SIG-M5 treated with dmso at 0.1 percent for 504 hours (cell line): ENCODE measurements at regions not wholly inside any gene's neighbourhood (a gene's known extent, or its start where the extent isn't known, plus 50 kb on each side); places are given as distances from the start of the nearest gene placed in this dataset.

Source experiments
- DNase-seq: peaks from one replicate; lab custom pipeline; 2025; ENCODE audit not compliant: unreplicated experiment; lab: John Stamatoyannopoulos, UW

DNA sequence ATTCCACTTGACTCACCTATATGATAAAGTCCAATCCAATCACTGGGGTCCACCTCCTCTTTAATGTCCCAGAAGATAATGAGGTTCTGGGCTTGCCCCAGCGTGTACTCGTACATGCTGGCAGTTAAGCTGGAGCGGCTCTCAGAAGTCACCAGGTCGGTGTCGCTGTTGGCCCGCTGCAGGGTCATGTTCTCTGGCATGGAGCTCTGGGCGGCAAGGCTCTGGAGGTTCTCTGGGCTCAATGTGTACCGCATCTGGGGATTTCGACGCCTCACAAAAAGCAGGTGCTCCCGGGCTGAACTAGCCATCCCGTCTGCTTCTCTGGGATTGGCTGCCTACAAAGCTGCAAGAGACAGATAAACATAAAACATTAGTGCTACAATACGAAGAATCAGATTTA is 206.4 kb upstream of the CCDC150 start:
- DNase-seq: no peak

DNA sequence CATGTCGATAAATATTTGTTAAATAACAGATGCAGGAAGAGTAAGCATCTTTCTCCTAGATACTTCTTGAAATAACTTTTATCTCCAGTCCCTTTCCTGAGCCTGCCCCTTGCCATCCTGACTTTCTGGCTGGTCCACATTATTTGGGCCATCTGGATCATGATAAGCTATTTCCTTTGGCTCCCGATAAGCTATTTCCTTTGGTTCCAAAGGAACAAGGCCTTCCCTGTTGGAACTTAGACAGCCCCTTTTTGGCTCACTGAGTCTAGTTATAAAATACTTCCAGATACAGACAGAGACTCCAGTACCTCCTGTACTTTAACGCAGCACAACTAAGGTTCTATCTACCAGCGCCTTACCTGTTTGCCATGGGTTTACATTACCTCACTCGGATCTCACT is 205.3 kb upstream of the CCDC150 start:
- DNase-seq: no peak

DNA sequence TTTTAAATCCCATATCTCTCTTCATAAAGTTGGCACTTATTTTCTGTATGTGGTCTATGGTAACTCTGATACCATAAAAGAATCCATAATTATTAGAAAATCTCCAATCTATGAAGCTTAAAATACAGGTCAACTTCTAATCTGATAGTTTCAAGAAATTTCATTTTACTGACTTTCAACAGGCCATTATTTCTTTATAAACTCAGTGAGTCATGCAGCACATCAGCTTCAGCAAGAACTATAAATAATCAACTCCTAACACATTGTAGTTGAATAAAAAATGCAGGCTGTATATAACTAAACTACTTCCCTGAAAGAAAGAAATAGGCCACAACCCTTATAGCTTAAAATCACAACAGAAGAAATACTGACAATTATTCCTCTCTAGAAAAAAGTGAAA is 204.3 kb upstream of the CCDC150 start:
- no peak for DNase-seq

DNA sequence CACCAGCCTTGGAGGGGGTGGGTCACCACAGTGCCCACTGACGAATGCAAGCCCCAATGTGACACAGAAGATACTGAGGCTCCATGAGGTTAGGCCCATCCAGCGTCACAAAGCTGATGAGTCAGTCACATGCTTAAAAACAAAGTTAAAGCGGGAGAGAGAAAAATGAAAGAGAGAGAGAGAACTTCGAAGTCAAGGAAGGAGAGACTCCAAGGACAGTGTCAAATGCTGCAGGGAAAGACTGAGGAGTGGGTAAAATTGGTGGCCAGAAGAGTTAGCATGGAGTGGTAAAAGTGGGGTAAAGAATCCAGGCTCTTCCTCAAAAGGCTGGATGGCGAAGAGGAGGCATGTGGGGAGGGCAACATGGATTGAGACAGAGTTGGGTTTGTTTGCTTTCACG is 201.9 kb upstream of the CCDC150 start:
- DNase-seq: no peak

DNA sequence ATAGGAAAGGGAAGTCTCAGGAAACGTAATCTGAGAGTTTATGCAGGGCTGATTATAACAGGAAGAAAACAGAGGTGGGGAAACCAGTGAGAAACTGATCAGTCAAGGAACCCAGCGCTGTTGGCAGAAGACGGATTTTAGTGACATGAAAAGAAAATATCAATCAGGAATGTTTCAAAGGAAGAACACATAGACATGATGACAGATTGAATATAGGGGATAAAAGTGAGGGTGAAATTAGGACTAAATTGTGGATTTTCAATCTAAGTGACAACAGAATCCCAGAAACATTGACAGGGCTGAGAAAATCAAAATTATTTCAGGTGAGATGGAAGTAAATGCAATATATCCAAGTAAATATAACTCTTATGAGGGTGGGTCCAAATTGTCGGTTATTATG is 199.8 kb upstream of the CCDC150 start:
- DNase-seq: no peak

DNA sequence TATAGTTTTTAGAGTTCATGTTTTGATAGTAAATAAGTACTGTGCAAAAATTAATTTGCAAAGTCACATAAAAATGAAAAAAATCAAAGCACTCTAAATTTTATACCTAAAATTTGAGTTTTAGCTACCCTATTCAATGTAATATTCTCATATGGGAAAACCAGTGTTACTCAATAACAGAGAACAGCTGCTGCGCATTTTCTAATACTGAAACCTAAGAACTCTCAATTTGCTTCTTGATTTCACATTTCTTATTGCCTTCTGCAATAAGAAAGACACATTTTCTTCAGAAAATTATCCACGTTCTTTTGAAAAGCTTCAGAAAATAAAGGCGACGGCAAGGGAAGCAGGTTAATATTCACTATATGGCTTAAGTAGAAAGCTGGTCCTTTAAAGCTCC is 199.1 kb upstream of the CCDC150 start:
- DNase-seq: no peak

DNA sequence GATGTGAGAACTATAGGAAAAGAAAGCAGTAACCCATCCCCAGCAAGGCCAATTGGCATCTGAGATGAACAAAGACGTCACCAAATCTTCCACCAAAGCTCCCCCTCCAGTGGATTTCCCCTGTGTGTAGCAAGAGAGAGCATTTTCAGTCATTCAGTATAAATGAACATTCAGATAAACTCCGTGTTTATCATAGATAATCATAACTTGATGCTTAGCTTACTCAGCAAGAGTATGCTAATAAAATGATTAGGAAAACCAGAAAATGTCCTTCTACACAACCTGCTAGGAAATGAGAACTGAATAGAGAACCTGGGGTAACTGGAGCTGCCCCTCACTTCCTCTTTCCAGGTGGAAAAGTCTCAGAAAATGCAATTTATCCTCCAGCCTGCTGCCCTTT is 198.0 kb upstream of the CCDC150 start:
- no peak for DNase-seq

DNA sequence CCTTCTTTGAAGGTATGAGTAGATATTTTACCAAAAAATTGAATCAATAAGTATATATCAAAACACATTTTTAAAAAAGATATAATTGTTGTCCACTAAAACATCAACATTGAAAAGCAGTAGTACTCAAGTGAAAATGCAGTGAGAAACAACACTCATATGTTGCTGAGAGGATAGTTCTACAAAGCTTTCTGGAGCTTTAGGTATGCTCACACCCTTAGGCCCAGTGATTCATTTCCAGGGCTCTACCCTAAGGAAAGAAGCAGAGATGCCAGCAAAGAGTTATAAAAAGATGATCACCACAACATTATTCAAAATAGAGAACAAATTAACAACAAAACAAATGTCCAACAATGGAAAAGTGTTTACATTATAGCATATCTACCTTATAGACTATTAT is 197.3 kb upstream of the CCDC150 start:
- no peak for DNase-seq

DNA sequence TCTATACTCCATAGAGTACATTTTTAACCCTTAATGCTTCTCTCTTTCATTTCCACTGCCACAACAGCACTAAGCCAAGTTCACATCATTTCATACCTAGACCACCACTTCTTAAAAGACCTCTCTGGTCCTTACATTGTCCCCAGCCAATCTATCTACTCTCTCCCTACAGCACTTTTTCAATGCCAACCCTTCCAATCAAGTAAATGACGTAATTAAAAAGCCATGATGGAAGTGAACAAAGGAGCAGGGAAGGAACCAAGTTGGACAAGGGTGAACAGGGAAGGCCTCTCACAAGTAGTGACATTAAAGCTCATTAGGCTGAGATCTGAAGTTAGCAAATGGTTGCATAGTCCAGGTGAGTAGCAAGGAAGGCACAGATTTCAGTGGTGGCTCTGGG is 195.1 kb upstream of the CCDC150 start:
- DNase-seq: no peak

DNA sequence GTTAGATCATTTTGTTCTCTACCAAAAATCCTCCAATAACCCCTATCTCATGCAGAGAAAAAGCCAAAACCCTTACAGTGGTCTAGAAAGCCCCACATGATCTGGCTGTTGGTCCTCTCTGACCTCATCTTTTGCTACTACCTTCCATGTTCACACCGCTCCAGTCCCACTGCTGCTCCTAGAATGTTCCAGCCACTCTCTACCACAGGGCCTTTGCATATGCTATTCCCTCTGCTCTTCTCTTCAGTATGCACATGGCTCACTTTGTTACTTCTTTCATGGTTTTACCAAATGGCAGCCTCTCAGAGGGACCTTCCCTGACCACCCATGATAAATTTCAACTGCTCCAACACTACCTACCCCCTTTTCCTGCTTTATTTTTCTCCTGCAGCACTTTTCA is 193.5 kb upstream of the CCDC150 start:
- DNase-seq: no peak

DNA sequence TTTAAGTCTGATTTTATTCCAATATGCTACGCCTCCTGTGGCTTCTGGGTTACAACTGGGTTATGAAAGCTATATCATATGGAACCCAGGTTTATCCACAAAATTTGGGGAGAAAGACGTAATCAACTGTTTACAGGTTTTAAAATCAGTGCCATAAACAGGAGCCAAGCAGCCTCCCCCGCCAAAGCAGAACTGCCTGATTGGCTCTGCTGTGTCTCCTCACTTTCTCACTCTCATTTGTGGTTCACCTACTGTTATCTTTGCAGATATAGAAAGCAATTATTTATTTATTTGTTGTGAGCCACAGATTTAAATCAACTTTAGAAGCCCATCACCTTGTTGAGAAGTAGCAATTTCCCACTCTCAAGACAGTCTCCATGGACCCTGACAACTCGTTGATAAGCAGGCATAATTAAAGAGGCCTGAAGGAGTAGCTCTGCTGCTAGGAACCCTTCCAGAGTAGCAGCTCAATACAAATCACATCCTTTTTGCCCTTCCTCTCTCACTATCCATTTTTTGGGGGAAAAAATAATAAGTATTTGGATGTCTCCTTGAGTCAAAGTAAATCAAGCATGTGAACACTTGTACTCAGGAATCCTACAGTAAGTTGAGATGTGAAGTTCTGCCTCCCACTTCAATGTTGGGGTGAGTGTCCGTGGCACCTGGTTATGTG is 191.0 kb upstream of the CCDC150 start:
- DNase-seq: no peak

DNA sequence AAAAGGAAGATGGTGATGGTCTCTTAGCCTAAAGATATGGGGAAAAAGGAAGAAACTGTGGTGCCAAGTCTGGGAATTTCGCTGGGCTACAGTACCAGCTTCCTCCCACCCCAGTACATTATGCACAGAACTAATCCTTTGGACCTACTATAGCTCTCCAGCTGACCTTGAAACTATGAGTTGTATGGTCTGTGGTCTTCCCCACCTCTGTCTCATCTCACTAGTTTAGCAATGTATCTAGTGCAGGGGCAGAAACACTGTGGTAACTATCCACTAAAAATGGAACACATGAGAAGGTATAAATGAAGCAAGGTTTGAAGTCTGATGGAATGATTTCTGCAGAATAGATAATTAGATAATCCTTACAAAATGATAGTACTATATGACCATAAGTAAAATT is 190.4 kb upstream of the CCDC150 start:
- no peak for DNase-seq

DNA sequence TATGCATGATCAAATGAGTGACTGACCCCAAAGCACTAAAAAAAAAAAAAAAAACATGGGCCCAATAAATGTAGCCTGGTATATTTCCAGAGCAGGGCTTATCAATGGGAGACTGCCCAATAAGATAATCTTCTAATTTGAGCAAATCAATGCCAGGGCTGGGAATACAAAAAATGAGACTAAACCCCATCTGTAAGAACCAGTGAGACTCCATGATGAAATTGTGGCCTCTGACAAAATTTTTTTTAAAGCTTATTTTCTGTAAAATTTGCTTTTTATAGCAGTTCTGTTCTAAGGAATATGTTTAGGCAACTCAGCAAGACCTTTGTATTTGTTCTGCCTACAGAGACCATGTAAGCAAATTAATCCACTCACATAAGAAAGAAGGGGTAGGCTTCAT is 186.8 kb upstream of the CCDC150 start:
- DNase-seq: no peak

DNA sequence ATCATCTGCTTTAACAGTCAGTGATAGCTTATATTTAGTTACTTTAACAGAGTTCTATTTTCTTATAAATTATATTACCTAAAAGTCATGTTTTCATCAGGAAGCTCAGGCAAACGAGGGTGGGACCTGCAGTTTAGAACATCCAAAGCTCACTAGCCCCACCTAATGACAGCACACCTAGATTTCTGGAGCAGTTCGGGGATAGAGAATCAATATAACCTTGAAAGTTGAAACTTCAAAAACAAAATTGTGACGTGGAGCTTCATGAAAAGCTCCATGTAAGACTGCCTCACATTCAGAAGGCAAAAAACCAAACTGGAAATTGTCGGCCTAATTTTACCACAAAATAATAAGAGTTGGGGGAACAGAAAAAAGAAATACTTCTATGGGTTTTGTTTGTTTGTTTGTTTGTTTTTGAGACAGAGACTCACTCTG is 185.9 kb upstream of the CCDC150 start:
- DNase-seq: peak; percentile 53

DNA sequence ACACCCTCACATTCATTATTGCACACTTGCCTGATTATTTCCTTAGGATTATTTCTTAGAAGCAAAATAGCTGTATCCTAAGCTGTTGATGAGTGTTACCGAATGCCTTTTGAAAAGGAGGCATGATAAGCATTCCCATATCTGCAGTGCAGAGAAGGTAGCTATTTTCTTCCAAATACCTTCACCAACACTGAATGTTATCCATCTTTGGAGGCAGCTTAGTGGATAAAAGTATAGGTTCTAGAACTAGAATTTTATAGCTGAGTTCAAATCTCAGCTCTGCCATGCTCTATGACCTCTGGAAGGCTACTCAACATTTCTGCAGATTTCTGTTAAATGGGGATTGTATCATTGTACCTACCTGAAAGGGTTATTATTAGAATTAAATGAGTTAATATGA is 185.0 kb upstream of the CCDC150 start:
- DNase-seq: no peak

DNA sequence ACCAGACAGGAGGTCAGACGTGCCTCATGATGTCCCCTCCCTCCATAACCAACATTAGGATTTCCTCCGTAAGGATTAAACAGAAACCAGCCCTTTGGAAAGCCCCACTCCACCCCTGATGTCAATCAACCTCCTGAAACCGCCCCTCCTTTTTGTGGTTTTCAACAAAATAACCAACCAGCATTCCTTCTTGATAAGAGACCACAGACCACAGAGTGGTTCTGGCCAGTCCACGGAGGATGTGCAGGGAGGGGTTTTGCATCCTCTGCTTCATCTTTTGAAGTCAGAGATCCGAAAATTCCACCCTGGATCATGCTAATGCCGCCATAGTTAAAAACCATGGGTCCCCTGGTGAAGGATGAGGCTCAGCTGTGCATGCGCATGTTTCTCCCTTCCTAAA is 180.0 kb upstream of the CCDC150 start:
- DNase-seq: no peak

DNA sequence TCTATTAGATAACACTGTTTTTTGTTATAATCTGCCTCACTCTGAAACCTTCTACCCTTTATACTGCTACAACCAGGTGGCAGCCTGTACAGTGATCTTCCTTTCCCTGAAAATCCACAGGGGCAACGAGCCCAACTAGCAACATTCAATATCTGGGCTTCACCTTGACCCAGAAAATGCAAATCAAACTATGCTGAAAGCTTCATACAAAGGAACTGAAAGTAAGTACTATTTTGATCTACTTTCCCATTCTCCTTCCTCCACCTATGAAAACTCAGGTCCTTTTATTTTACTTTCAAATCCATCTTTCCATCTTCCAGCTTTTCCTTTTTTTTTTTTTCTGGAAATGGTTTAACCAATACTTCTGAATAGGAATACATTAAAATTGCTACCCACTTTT is 175.8 kb upstream of the CCDC150 start:
- DNase-seq: no peak

DNA sequence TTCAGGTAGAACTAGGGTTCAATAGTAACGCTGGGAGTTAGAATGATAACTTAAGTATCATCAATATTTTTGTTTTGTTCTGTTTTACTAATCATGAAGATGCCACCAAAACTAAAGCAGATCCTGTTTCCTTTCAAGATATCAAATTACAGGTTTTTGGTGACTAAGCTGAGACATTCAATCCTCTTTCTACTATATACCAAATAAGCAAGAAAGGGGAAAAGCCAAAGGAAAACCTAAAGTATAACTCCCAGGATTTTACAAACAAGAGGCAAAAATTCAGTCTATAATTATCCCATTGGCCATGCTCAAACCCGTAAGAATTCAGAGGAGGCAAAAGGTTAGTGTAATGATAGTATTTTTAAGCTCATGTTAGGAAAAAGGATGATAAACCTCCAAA is 175.2 kb upstream of the CCDC150 start:
- DNase-seq: no peak

DNA sequence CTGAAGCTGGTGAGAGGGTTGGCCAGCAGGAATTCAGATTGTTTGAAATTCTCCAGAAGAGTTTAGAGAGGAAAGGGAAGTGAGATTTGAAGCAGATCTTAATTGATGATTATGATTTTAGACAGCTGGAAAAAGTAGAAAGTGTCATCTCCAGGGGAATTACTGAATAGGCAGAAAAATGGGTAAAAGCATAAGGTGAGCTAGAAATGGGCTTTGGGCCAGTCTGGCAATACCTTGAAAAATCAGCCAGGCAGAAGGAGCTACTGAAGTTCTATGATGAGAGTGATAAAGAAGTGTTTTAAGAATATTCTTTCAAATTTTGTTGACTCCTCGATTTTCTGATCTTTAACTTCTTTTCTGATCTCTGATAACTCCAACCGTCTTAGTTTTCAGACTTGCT is 172.9 kb upstream of the CCDC150 start:
- no peak for DNase-seq

DNA sequence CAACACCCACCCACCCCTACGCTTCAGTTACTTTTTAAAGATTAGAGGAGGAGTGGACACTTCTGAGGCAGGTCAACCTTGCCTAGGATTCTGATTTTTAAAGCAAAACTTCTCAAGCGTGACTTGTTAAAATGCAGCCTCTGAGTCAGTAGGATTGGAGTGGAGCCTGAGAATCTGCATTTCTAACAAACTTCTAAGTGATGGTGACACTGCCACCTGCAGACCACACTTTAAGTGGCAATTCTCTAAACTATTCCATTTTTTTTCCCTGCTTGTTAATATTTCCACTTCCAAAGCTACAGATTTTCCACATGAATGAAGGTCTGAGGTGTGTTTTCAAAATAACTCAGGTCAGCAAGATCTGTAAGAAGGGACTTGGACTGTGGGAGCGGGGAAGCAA is 171.1 kb upstream of the CCDC150 start:
- DNase-seq: no peak

DNA sequence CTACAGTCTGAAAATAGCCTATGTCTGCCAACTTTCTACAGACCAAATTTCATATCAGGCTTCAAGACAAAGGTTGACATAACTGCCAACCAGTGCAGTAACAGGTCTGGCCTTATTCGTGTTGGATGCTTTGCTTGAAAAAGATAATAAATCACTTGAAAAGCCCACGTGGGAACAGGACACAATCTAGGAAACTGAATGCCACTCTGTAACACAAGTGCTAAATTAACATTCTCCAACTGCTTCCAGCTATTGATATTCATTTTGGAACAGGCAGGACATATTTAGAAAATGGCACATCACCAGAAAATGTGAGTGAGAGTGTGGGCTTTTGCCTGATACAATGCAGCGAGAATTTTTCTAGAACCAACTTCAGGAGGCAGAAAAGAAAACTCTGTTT is 165.9 kb upstream of the CCDC150 start:
- no peak for DNase-seq

DNA sequence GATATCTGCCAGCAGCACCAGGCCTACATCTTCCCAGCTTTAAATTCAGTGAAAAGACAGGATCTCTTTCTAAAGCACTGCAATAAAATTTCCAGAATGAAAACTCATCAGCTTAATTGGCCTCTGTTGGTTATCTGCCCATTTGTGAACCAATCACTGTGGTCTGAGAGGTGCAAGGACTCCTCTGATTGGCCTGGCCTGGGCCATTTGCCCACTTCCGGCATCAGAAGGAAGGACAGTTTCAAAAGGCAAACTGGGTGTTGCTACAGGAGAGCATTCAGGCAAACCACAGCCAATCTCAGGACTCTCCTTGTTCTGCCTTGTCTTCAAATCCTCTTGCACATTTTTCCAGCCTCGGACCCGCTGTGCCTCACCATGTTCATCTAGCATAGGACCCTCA is 163.9 kb upstream of the CCDC150 start:
- DNase-seq: no peak

DNA sequence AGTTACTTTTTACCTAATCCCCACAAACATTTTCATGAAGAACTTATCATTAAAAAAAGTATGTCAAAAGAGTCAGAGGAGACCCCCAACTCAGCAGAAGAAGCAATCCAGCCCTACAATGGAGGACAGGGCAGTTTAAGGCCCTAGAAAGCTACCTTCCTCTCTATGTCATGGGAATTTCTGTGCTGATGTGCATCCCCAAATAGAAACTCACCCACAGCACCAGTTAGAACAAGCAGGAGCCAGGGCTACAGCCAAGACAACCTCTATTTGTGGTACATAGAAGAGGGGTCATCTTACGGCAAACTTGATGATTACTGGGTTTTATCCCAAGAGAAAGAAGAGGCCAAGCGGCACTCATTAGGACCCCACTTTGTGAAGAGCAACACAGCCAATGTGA is 160.9 kb upstream of the CCDC150 start:
- no peak for DNase-seq

DNA sequence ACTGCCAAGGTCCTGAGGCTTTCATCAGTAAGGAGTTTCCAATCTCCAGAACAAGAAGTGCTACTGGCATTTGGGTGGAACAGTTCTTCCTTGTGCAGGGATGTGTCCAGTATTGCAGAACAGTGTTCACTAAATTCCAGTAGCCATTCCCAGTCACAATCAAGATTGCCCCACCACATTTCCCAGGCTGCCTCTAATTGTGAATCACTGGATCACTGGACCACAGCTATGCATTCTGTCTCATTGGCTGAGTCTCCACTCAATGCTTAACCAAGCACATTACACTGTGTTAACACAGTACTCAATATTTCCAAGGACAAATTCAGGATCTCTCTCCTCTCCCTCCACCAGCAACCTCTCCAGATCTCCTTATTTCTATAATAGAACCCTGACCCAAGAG is 160.2 kb upstream of the CCDC150 start:
- no peak for DNase-seq
